ENCODE measurements at regions not wholly inside any gene's neighbourhood (a gene's known extent, or its start where the extent isn't known, plus 50 kb on each side); places are given as distances from the start of the nearest gene placed in this dataset.

- Histone ChIP-seq H3K4me1 (ENCODE audit: low read length) (no peaks in the 10 kb centered on the region), H3K9me2 (replicated peaks; ENCODE audit: insufficient read depth, low read length) (no peaks in the 10 kb centered on the region), H3K4me3 (ENCODE audit: low read length) (no peak overlapping the region), H3K9me3 (replicated peaks; ENCODE audit: insufficient read depth, low read length) (no peaks in the 10 kb centered on the region), H3K27ac (ENCODE audit: low read length) (no peak overlapping the region), H2AFZ (ENCODE audit: low read length) (no peak overlapping the region), H3F3A (ENCODE audit: insufficient read depth, low read length) (no peaks in the 10 kb centered on the region), H3K27me3 (replicated peaks; ENCODE audit: insufficient read depth, low read length) (no peaks in the 10 kb centered on the region), H4K20me1 (ENCODE audit: insufficient read depth, low read length) (no peaks in the 10 kb centered on the region), H3K4me2 (ENCODE audit: low read depth, low read length) (no peak overlapping the region), H3K36me3 (replicated peaks; ENCODE audit: insufficient read depth, low read length) (no peaks in the 10 kb centered on the region), H3K79me2 (ENCODE audit: low read length) (peaks cover 4% of the 10 kb centered on the region), H3K9ac (ENCODE audit: low read length) (no peak overlapping the region)
- DNase-seq = no peak
- no peak for TF ChIP-seq EZH2 (optimal IDR thresholded peaks at IDR 0.05; ENCODE audit: low read depth, low read length)
- TF ChIP-seq CTCF (IDR thresholded peaks at IDR 0.05; ENCODE audit: low read length) = no peak
- TF ChIP-seq EZH2phosphoT487 (IDR thresholded peaks at IDR 0.05; ENCODE audit: low read length) = no peak
Observed at GRCh38 chr18:46329736-46330246, 225.6 kb downstream of the HAUS1 start.

GRCh38 chr18:46331316-46331715 lies 227.1 kb downstream of the HAUS1 start:
- H3K4me1 ChIP-seq (ENCODE audit: low read length) = no peaks in the 10 kb centered on the region
- no peaks in the 10 kb centered on the region for H3K9me2 ChIP-seq (replicated peaks; ENCODE audit: insufficient read depth, low read length)
- H3K4me3 ChIP-seq (ENCODE audit: low read length) = no peak overlapping the region
- no peak overlapping the region for H3K4me2 ChIP-seq (ENCODE audit: low read depth, low read length)
- no peak overlapping the region for H3K9ac ChIP-seq (ENCODE audit: low read length)
- no peaks in the 10 kb centered on the region for H3K27me3 ChIP-seq (replicated peaks; ENCODE audit: insufficient read depth, low read length)
- no peaks in the 10 kb centered on the region for H3K36me3 ChIP-seq (replicated peaks; ENCODE audit: insufficient read depth, low read length)
- peaks cover 7% of the 10 kb centered on the region for H3K79me2 ChIP-seq (ENCODE audit: low read length)
- TF ChIP-seq EZH2phosphoT487 (IDR thresholded peaks at IDR 0.05; ENCODE audit: low read length) (no peak), CTCF (IDR thresholded peaks at IDR 0.05; ENCODE audit: low read length) (no peak), EZH2 (optimal IDR thresholded peaks at IDR 0.05; ENCODE audit: low read depth, low read length) (no peak)
- H3K27ac ChIP-seq (ENCODE audit: low read length) = no peak overlapping the region
- H3F3A ChIP-seq (ENCODE audit: insufficient read depth, low read length) = no peaks in the 10 kb centered on the region
- DNase-seq = no peak
- no peak overlapping the region for H2AFZ ChIP-seq (ENCODE audit: low read length)
- no peaks in the 10 kb centered on the region for H3K9me3 ChIP-seq (replicated peaks; ENCODE audit: insufficient read depth, low read length)
- H4K20me1 ChIP-seq (ENCODE audit: insufficient read depth, low read length) = no peaks in the 10 kb centered on the region

GRCh38 chr18:46332286-46332801 lies 228.2 kb downstream of the HAUS1 start:
- H4K20me1 ChIP-seq (ENCODE audit: insufficient read depth, low read length) = no peaks in the 10 kb centered on the region
- H3K4me2 ChIP-seq (ENCODE audit: low read depth, low read length) = no peak overlapping the region
- H3K36me3 ChIP-seq (replicated peaks; ENCODE audit: insufficient read depth, low read length) = no peaks in the 10 kb centered on the region
- no peak for DNase-seq
- no peaks in the 10 kb centered on the region for H3K27me3 ChIP-seq (replicated peaks; ENCODE audit: insufficient read depth, low read length)
- no peaks in the 10 kb centered on the region for H3K9me3 ChIP-seq (replicated peaks; ENCODE audit: insufficient read depth, low read length)
- no peak overlapping the region for H3K27ac ChIP-seq (ENCODE audit: low read length)
- no peak overlapping the region for H3K4me3 ChIP-seq (ENCODE audit: low read length)
- no peaks in the 10 kb centered on the region for H3F3A ChIP-seq (ENCODE audit: insufficient read depth, low read length)
- H3K9ac ChIP-seq (ENCODE audit: low read length) = no peak overlapping the region
- no peaks in the 10 kb centered on the region for H3K4me1 ChIP-seq (ENCODE audit: low read length)
- H3K79me2 ChIP-seq (ENCODE audit: low read length) = peaks cover 7% of the 10 kb centered on the region
- TF ChIP-seq CTCF (IDR thresholded peaks at IDR 0.05; ENCODE audit: low read length) (no peak), EZH2phosphoT487 (IDR thresholded peaks at IDR 0.05; ENCODE audit: low read length) (no peak), EZH2 (optimal IDR thresholded peaks at IDR 0.05; ENCODE audit: low read depth, low read length) (no peak)
- no peak overlapping the region for H2AFZ ChIP-seq (ENCODE audit: low read length)
- no peaks in the 10 kb centered on the region for H3K9me2 ChIP-seq (replicated peaks; ENCODE audit: insufficient read depth, low read length)

Measured in MM.1S (cell line).